ENCODE measurements at regions not wholly inside any gene's neighbourhood (a gene's known extent, or its start where the extent isn't known, plus 50 kb on each side); places are given as distances from the start of the nearest gene placed in this dataset.

DNA sequence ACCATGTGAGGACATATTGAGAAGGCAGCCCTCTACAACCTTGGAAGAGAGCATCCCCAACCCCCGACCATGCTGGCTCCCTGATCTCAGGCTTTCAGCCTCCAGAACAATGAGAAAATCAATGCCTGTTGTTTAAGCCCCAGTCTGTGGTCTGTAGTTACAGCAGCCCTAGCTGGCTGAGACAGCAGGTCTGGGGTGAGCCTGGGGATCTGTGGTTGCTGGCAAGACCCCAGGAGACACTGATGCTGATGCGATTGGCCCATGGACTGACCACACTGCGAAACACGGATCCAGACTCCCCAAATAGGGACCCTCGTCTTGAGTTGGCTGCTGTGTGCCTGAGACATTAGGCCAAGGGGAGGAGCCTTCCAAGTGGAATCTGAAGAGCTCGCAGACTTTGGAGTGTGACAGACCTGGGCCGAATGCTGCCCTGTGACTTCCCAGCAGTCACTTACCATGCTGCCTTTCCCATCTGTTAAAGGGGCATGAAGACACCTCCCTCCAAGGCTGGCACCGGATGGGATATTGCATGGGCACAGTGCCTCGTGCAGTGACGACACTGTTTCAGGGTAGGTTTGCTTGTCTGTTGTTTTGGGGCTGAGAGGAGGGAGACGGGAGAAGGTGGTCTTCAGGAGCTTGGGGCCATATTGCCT is 147.8 kb upstream of the RPL38 start:
- TF ChIP-seq, protein P1, sequence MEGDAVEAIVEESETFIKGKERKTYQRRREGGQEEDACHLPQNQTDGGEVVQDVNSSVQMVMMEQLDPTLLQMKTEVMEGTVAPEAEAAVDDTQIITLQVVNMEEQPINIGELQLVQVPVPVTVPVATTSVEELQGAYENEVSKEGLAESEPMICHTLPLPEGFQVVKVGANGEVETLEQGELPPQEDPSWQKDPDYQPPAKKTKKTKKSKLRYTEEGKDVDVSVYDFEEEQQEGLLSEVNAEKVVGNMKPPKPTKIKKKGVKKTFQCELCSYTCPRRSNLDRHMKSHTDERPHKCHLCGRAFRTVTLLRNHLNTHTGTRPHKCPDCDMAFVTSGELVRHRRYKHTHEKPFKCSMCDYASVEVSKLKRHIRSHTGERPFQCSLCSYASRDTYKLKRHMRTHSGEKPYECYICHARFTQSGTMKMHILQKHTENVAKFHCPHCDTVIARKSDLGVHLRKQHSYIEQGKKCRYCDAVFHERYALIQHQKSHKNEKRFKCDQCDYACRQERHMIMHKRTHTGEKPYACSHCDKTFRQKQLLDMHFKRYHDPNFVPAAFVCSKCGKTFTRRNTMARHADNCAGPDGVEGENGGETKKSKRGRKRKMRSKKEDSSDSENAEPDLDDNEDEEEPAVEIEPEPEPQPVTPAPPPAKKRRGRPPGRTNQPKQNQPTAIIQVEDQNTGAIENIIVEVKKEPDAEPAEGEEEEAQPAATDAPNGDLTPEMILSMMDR (IDR thresholded peaks at IDR 0.05) = no peak
- TF ChIP-seq POLR2AphosphoS5 (IDR thresholded peaks at IDR 0.05) (no peak), POLR2A (IDR thresholded peaks at IDR 0.05) (no peak)

Measured in breast epithelium (tissue), 3 donors.